Skeletal muscle satellite cell (primary cell): ENCODE measurements at regions not wholly inside any gene's neighbourhood (a gene's known extent, or its start where the extent isn't known, plus 50 kb on each side); places are given as distances from the start of the nearest gene placed in this dataset.

Experiments used
- H3K27me3 ChIP-seq: 2 replicates; pipeline ENCODE4 v1.7.0; 2013; ENCODE audit warnings: low read length; ENCODE audit not compliant: control insufficient read depth, insufficient read depth
- H3K36me3 ChIP-seq: 2 replicates; pipeline ENCODE4 v1.7.0; 2013; ENCODE audit warnings: mild to moderate bottlenecking, control low read depth, low read length; ENCODE audit not compliant: insufficient read depth
- H3K4me1 ChIP-seq: 2 replicates; pipeline ENCODE4 v1.7.0; 2013; ENCODE audit warnings: low read length; ENCODE audit not compliant: control insufficient read depth, insufficient read depth
- H3K4me2 ChIP-seq: 2 replicates; pipeline ENCODE4 v1.7.0; 2013; ENCODE audit warnings: mild to moderate bottlenecking, low read length
- H3K4me3 ChIP-seq: 2 replicates; pipeline ENCODE4 v1.7.0; 2013; ENCODE audit warnings: low read length
- H3K9ac ChIP-seq: 2 replicates; pipeline ENCODE4 v1.7.0; 2013; ENCODE audit warnings: mild to moderate bottlenecking, low read depth, low read length, moderate library complexity
- H3K9me3 ChIP-seq: replicated peaks from 2 replicates; pipeline ENCODE4 v1.7.0; 2013; ENCODE audit warnings: mild to moderate bottlenecking, control low read depth, low read length

DNA sequence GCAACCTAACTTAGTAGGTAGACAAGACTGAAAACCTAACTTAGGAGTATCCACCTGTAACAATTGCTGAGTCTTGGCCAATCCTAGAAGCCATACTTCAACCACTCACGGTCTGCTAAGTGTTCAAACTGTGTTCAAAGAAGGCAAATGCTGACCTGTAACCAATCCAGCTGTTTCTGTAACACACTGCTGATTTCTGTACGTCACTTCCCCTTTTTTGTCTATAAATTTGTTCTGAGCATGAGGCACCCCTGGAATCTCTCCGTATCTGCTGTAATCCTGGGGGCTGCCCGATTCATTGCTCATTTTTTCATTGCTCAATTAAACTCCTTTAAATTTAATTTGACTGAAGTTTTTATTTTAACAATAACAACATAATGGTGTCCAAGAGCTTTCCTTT lies 451.4 kb upstream of the ATP10A start:
- Histone ChIP-seq H3K9me3 (peaks cover 4% of the 10 kb centered on the region), H3K27me3 (no peaks in the 10 kb centered on the region), H3K4me2 (no peak overlapping the region), H3K9ac (no peak overlapping the region), H3K36me3 (no peaks in the 10 kb centered on the region), H3K4me1 (no peaks in the 10 kb centered on the region), H3K4me3 (no peak overlapping the region)

DNA sequence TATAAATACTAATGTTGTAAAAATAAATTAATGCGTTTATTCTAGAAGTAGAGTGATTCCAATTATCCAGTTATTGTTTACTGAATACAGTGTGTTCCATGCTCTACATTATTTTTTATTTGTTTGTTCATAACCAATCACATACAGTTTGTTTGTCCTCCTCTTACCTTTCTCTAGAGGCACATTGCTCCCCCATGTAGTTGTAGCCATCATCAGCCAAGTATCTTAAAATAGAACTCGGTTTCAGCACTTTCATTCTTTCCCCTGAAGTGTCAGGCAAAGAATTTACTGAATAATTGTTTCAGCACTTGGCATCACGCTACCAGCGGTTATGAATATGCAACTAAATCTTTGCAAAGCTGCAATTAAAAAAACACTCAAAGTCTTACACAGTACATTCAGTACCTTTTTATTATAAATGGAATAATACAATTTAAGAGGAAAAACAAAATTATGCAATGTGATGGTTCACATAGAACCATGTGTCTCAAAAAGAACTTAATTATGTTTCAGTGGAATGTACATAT lies 448.6 kb upstream of the ATP10A start:
- H3K36me3 ChIP-seq: no peaks in the 10 kb centered on the region
- H3K9me3 ChIP-seq: peaks cover 4% of the 10 kb centered on the region
- H3K27me3 ChIP-seq: no peaks in the 10 kb centered on the region

DNA sequence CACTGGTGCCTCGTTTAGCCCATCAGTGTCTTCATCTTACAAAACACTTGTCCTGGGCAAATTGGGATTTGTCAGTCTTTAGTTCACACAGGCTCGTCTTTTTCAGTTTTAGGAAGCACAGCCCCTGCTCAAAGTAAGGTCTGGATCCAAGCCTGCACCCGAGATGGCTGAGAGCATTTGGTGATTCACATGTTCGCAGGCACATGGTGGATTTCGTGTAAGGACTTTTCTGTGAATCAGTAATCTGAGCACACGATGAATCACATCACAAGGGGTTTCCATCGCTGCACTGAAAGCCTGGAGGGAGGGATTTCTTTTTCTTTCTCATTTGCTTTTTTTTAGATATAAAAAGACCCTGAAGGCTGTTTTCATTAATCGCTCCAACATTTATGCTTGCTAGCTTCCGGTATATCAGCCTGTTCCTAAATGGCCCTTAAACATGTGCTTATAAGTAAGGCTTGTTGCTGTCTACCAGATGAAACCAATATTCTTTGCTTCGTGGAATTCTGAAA lies 435.6 kb upstream of the ATP10A start:
- no peaks in the 10 kb centered on the region for H3K36me3 ChIP-seq
- H3K4me3 ChIP-seq: no peak overlapping the region
- no peaks in the 10 kb centered on the region for H3K4me1 ChIP-seq
- H3K4me2 ChIP-seq: no peak overlapping the region
- H3K27me3 ChIP-seq: no peaks in the 10 kb centered on the region
- no peak overlapping the region for H3K9ac ChIP-seq
- peaks cover 7% of the 10 kb centered on the region for H3K9me3 ChIP-seq

More for the DNA sequence above, 448.6 kb upstream of the ATP10A start:
- H3K4me1 ChIP-seq: no peaks in the 10 kb centered on the region
- no peak overlapping the region for H3K4me3 ChIP-seq
- H3K9ac ChIP-seq: no peak overlapping the region
- no peak overlapping the region for H3K4me2 ChIP-seq

DNA sequence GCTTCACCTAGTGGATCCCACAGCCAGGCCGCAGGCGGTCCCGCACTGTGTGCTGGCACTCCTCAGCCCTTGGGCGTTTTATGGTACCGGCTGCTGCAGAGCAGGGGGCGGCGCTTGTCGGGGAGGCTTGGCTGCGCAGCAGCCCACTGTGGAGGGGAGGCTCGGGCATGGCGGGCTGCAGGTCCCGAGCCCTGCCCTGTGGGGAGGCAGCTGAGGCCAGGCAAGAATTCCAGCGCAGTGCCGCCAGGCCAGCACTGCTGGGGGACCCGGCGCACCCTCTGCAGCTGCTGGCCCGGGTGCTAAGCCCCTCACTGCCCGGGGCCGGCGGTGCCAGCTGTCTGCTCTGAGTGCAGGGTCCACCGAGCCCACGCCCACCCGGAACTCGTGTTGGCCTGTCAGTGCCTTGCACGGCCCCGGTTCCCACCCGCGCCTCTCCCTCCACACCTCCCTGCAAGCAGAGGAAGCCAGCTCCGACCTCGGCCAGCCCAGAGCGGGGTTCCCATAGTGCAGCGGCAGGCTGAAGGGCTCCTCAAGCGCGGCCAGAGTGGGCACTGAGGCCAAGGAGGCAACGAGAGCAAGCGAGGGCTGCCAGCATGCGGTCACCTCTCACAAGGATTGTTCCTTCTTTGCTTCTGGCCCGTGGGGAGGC lies 435.0 kb upstream of the ATP10A start:
- Histone ChIP-seq H3K4me1 (no peaks in the 10 kb centered on the region), H3K27me3 (no peaks in the 10 kb centered on the region), H3K4me2 (no peak overlapping the region), H3K4me3 (no peak overlapping the region), H3K36me3 (no peaks in the 10 kb centered on the region), H3K9me3 (peaks cover 9% of the 10 kb centered on the region), H3K9ac (no peak overlapping the region)

DNA sequence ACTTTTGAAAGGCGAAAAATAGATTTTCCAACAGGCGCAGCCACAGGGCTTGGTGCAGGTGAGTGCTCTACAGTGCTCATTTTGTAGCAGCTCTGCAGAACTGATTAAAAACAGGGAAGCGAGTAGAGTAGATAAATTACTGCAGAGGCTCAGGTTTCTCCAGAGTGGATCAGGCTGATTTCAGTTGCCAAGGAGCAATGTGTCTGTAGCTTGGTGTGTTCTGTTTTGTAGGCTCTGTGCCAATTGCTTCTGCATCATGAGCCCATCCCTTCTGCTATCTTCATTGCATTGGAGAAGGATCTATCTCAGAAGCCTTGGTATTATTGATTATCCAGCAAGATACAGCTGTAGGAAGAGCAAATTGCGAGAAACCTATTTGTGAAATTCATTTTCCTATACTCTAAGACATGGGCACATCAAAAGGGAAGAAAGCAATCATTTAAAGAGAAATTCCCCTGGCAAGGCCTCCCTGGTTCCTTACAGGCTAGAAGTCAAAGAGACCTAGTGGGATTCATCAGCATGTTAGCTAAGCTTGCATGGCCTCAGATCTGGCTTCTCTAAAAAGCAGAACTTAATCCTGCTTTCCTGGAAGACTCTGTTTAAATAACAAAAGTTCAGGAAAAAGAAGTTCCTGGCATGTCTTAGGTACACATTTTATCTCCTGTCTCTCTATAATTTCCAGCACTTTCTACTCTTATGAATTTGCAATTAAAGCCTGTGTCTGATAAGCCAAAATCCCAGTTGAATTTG lies 432.4 kb upstream of the ATP10A start:
- Histone ChIP-seq H3K9me3 (peaks cover 15% of the 10 kb centered on the region), H3K4me1 (no peaks in the 10 kb centered on the region), H3K36me3 (no peaks in the 10 kb centered on the region)

DNA sequence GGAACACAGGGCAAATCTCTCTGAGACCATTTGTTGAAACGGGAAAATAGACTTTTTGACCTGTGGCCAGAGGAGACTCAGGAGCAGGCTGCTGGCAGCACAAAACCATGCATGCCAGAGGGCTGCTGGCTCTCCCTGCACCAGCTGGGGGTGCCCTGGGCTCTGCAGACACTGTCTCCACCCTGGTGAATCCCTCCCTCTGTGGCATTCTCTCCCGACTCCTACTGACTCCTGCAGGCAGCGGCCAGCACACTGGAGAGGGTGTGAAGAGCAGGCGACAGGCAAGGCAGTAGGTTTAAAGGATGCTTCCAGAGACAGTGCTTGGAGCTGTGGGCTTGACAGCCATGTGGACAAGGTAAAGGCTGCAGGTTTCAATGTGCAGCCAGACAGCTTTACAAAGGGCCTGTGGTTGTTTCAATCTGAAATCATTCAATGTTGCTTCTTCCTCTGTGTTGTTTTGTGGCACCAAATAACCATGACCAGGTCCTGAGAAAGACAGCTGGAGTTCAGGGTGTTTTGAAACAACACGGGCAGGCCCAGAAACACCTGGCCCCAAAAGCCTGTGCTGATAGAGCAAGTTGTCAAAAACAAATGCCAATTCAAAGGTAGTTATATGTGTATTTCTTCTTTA lies 431.0 kb upstream of the ATP10A start:
- no peak overlapping the region for H3K4me2 ChIP-seq
- H3K9me3 ChIP-seq: peaks cover 15% of the 10 kb centered on the region
- H3K4me1 ChIP-seq: no peaks in the 10 kb centered on the region
- H3K27me3 ChIP-seq: no peaks in the 10 kb centered on the region
- no peak overlapping the region for H3K9ac ChIP-seq
- no peak overlapping the region for H3K4me3 ChIP-seq
- H3K36me3 ChIP-seq: no peaks in the 10 kb centered on the region

More for the DNA sequence above, 432.4 kb upstream of the ATP10A start:
- no peak overlapping the region for H3K9ac ChIP-seq
- no peak overlapping the region for H3K4me3 ChIP-seq
- no peaks in the 10 kb centered on the region for H3K27me3 ChIP-seq
- no peak overlapping the region for H3K4me2 ChIP-seq

DNA sequence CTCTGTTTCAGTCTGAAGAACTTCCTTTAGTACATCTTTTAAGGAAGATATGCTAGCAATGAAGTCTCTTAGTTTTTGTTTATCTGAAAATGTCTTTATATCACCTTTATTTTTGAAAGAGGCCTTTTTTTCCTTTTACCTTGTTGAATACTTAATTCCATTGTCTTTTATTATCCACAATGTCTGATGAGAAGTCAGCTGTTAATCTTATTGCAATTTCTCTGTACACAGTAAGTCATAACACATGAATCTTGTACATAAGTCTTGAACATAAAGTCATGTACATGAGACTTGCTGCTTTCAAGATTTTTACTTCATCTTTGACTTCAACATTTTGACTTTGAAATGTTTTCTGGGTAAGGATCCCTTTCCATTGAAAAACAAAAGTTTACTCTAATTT lies 424.3 kb upstream of the ATP10A start:
- H3K4me3 ChIP-seq: no peak overlapping the region
- no peak overlapping the region for H3K4me2 ChIP-seq
- H3K9me3 ChIP-seq: peaks cover 7% of the 10 kb centered on the region
- no peaks in the 10 kb centered on the region for H3K4me1 ChIP-seq
- H3K27me3 ChIP-seq: no peaks in the 10 kb centered on the region
- H3K9ac ChIP-seq: no peak overlapping the region
- no peaks in the 10 kb centered on the region for H3K36me3 ChIP-seq

DNA sequence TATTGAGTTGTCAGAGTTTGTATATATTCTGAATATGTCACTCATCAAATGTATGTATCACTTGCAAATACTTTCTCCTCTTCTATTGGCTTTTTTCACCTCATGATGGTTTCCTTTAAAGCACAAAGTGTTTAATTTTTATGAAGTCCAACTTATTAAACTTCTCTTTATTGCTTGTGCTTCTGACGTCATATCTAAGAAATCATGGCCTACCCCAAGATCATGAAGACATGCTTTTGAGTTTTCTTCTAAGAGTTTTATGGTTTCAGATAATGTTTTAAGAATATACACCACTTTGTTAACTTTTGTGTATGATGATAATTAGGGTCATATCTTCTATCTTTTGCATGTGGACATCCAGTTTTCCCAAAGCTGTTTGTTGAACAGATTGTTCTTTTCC lies 417.2 kb upstream of the ATP10A start:
- no peaks in the 10 kb centered on the region for H3K4me1 ChIP-seq
- H3K4me2 ChIP-seq: no peak overlapping the region
- H3K36me3 ChIP-seq: no peaks in the 10 kb centered on the region
- no peaks in the 10 kb centered on the region for H3K27me3 ChIP-seq
- H3K9me3 ChIP-seq: peaks cover 5% of the 10 kb centered on the region
- H3K4me3 ChIP-seq: no peak overlapping the region
- no peak overlapping the region for H3K9ac ChIP-seq

DNA sequence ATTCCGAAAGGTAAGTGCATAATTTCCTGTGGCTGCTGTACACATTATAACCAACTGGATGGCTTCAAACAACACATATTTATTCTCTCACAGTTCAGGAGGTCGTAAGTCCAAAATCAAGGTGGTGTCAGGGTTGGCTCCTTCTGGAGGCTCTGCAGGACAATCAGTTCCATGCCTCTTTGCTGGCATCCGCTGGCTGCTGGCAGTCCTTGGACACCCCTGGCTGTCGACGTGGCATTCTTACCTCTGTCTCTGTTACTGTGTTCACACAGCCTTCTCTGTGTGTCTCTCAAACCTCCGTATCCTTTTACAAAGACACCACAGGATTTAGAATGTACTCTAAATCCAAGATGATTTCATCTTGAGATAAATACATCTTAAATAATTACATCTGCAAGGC lies 398.8 kb upstream of the ATP10A start:
- Histone ChIP-seq H3K9ac (no peak overlapping the region), H3K27me3 (no peaks in the 10 kb centered on the region), H3K4me2 (no peak overlapping the region), H3K4me1 (no peaks in the 10 kb centered on the region), H3K4me3 (no peak overlapping the region), H3K9me3 (peaks cover 3% of the 10 kb centered on the region), H3K36me3 (no peaks in the 10 kb centered on the region)

DNA sequence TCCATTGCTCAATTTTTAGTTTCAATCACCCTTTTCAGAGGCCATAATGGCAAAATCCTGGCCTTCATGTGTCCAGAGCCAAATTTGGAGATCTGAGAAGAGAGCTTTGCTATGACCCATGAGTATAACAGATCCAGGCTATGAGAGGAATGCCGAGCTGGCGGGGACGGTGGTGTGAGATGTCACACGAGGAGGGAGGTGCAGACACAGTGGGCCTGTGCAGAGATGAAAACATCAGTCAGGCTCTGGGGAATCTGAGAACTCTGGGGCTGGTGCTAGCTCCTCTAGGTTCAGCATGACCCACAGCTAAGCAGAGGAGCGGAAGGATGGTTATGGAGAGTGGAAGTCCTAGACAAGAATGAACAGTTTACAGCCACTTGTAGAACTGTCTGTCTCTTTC lies 398.3 kb upstream of the ATP10A start:
- Histone ChIP-seq H3K27me3 (no peaks in the 10 kb centered on the region), H3K4me1 (no peaks in the 10 kb centered on the region), H3K9ac (no peak overlapping the region), H3K4me2 (no peak overlapping the region), H3K9me3 (peaks cover 3% of the 10 kb centered on the region), H3K36me3 (no peaks in the 10 kb centered on the region), H3K4me3 (no peak overlapping the region)

DNA sequence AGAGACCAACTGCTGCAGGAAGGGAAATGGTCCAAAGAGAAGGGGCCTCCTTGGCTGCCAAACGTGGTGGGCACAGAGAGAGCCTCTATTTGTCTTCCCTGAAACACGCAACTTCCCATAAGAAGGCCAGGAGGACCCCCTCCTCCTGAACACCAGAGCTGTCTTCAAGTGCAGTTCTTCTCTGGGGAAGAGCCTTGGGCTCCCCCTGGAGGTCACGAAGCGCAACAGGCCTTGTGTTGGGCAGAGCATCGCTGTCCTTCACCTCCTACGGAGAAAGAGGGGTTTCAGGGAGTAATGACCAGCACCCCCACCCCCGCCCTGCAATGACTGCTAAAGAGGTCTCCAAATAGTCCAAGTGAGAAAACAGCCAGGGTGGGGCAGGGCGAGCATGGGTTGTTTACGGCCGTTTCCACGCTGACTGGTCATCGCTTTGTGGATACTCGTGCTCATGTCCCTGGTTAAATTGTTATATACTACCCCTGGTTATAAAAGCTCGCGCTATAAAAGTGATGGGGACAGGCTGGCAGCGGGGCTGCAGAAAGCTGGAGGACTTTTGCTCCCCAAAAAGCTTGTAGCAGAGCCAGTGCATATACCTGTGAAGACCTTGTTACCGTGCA lies 397.5 kb upstream of the ATP10A start:
- Histone ChIP-seq H3K4me1 (no peaks in the 10 kb centered on the region), H3K4me2 (no peak overlapping the region), H3K4me3 (no peak overlapping the region), H3K9ac (no peak overlapping the region), H3K36me3 (no peaks in the 10 kb centered on the region), H3K27me3 (no peaks in the 10 kb centered on the region), H3K9me3 (peaks cover 3% of the 10 kb centered on the region)
